ENCODE measurements at regions not wholly inside any gene's neighbourhood (a gene's known extent, or its start where the extent isn't known, plus 50 kb on each side); places are given as distances from the start of the nearest gene placed in this dataset.

DNA sequence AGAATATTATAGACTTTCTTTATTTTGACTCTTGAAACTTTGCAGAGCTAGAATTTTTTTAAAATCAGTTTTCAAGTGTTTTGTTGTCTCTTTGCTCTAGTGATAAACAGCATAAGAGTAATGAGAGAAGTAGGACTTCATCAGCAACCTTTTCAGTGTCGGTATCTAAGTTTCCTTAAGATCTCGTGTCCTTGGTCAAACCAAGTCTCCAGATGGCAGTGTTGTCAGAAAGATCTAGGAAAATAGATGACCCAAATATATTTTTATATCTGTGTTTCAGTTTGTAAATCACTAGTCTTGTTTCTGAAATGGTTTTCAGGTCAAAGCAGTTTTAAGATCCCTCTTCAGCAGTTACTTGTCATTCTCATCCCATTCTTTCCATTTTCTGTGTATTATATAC lies 438.3 kb downstream of the RAPGEF2 start:
- Histone ChIP-seq H3K27ac (no peak overlapping the region), H3K4me3 (no peak overlapping the region), H3K27me3 (no peaks in the 10 kb centered on the region), H3K4me1 (no peaks in the 10 kb centered on the region), H3K36me3 (no peaks in the 10 kb centered on the region), H3K9me3 (no peaks in the 10 kb centered on the region)
- no peak for DNase-seq (ENCODE audit: low spot score in 2 of 2)
- TF ChIP-seq, protein P1, sequence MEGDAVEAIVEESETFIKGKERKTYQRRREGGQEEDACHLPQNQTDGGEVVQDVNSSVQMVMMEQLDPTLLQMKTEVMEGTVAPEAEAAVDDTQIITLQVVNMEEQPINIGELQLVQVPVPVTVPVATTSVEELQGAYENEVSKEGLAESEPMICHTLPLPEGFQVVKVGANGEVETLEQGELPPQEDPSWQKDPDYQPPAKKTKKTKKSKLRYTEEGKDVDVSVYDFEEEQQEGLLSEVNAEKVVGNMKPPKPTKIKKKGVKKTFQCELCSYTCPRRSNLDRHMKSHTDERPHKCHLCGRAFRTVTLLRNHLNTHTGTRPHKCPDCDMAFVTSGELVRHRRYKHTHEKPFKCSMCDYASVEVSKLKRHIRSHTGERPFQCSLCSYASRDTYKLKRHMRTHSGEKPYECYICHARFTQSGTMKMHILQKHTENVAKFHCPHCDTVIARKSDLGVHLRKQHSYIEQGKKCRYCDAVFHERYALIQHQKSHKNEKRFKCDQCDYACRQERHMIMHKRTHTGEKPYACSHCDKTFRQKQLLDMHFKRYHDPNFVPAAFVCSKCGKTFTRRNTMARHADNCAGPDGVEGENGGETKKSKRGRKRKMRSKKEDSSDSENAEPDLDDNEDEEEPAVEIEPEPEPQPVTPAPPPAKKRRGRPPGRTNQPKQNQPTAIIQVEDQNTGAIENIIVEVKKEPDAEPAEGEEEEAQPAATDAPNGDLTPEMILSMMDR (IDR thresholded peaks at IDR 0.05), result no peak
- intact Hi-C loops (cut with DNase I), result no loop called here

- Histone ChIP-seq H3K27ac (no peak overlapping the region), H3K27me3 (no peaks in the 10 kb centered on the region), H3K4me1 (no peaks in the 10 kb centered on the region), H3K4me3 (no peak overlapping the region), H3K36me3 (no peaks in the 10 kb centered on the region), H3K9me3 (no peaks in the 10 kb centered on the region)
- intact Hi-C loops (cut with DNase I), result no loop called here
- DNase-seq (ENCODE audit: low spot score in 2 of 2), result no peak
- TF ChIP-seq, protein P1 (IDR thresholded peaks at IDR 0.05), result no peak
These were observed 439.4 kb downstream of the RAPGEF2 start for GRCh38 chr4:159542296-159542695.

- H3K9me3 ChIP-seq, result no peaks in the 10 kb centered on the region
These were observed 441.0 kb downstream of the RAPGEF2 start for GRCh38 chr4:159543831-159544230.

DNA sequence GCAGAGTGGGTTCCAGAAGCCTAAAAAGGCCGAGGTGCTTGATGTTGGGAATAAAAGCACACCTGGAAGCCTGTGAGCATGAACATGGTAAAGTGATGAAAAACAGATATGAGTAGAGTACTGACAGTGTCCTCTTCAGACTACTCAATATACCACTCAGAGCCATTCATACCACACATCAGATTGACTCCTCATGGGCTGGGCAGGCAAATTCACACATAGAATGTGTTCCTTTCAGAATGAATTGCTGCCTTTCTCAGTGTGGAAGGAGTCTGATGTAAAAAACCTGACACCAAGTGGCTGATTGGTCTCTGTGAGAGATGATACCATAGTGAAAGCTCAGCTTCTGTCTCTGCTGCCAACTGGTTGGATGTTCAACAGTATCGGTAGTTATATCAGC lies 442.7 kb downstream of the RAPGEF2 start:
- Histone ChIP-seq H3K9me3 (no peaks in the 10 kb centered on the region), H3K27me3 (no peaks in the 10 kb centered on the region), H3K4me3 (no peak overlapping the region), H3K36me3 (no peaks in the 10 kb centered on the region), H3K27ac (no peak overlapping the region), H3K4me1 (no peaks in the 10 kb centered on the region)
- TF ChIP-seq, protein P1 (IDR thresholded peaks at IDR 0.05), result no peak
- DNase-seq (ENCODE audit: low spot score in 2 of 2), result no peak
- intact Hi-C loops (cut with DNase I), result no loop called here

More at GRCh38 chr4:159543831-159544230, 441.0 kb downstream of the RAPGEF2 start:
- Histone ChIP-seq H3K27ac (no peak overlapping the region), H3K4me3 (no peak overlapping the region), H3K36me3 (no peaks in the 10 kb centered on the region), H3K27me3 (no peaks in the 10 kb centered on the region), H3K4me1 (no peaks in the 10 kb centered on the region)
- no peak for DNase-seq (ENCODE audit: low spot score in 2 of 2)
- TF ChIP-seq, protein P1 (IDR thresholded peaks at IDR 0.05), result no peak
- intact Hi-C loops (cut with DNase I), result no loop called here

- no peak overlapping the region for H3K4me3 ChIP-seq
- no peaks in the 10 kb centered on the region for H3K27me3 ChIP-seq
- intact Hi-C loops (cut with DNase I), result no loop called here
- no peaks in the 10 kb centered on the region for H3K36me3 ChIP-seq
- no peak for DNase-seq (ENCODE audit: low spot score in 2 of 2)
- TF ChIP-seq, protein P1 (IDR thresholded peaks at IDR 0.05), result no peak
- H3K4me1 ChIP-seq, result no peaks in the 10 kb centered on the region
- H3K9me3 ChIP-seq, result no peaks in the 10 kb centered on the region
- H3K27ac ChIP-seq, result no peak overlapping the region
These were observed 444.9 kb downstream of the RAPGEF2 start for GRCh38 chr4:159547645-159548308.

DNA sequence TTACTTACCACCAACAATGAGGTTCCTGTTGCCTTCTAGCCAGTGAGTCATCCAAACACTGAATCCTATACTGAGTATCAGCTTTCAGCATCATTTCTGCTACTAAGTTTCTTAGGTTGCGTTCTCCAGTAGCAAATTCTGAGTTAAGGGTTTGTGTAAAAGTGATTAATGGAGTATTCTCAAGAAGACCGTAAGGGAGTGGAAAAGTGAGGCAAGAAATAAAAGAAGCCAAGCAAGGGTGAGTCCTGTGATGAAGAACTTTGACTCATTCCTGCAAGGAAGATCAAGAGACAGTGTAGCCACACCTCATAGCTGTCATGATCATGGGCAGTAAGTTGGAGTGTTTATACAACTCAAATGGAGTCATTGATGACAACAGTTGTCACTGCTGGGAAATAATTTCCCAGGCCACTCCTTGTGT lies 446.2 kb downstream of the RAPGEF2 start:
- Histone ChIP-seq H3K9me3 (no peaks in the 10 kb centered on the region), H3K27ac (no peak overlapping the region), H3K36me3 (no peaks in the 10 kb centered on the region), H3K4me1 (no peaks in the 10 kb centered on the region), H3K4me3 (no peak overlapping the region), H3K27me3 (no peaks in the 10 kb centered on the region)
- TF ChIP-seq, protein P1 (IDR thresholded peaks at IDR 0.05), result no peak
- DNase-seq (ENCODE audit: low spot score in 2 of 2), result no peak
- intact Hi-C loops (cut with DNase I), result no loop called here

All from ascending aorta (tissue), 2 donors.